ENCODE measurements at regions not wholly inside any gene's neighbourhood (a gene's known extent, or its start where the extent isn't known, plus 50 kb on each side); places are given as distances from the start of the nearest gene placed in this dataset.

DNA sequence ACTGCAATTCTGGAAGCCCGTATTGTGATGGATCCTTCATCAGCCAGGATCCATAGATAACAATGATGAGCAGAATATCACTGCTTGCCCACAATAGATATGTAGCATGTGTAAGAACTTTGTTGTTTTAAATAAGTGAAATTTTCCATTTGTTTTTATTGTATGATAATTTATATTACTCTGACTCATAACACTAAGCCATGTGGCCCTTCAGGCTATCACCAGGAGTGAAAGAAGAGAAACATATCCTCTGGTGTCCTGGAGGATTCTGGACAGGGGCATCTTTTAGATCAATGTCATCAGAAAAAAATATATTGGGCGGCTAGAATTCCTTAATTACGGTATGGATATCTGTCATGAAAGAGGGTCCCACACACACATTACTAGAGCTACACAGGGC, 167.5 kb downstream of the SLC6A15 start:
- TF ChIP-seq, protein P1, sequence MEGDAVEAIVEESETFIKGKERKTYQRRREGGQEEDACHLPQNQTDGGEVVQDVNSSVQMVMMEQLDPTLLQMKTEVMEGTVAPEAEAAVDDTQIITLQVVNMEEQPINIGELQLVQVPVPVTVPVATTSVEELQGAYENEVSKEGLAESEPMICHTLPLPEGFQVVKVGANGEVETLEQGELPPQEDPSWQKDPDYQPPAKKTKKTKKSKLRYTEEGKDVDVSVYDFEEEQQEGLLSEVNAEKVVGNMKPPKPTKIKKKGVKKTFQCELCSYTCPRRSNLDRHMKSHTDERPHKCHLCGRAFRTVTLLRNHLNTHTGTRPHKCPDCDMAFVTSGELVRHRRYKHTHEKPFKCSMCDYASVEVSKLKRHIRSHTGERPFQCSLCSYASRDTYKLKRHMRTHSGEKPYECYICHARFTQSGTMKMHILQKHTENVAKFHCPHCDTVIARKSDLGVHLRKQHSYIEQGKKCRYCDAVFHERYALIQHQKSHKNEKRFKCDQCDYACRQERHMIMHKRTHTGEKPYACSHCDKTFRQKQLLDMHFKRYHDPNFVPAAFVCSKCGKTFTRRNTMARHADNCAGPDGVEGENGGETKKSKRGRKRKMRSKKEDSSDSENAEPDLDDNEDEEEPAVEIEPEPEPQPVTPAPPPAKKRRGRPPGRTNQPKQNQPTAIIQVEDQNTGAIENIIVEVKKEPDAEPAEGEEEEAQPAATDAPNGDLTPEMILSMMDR (IDR thresholded peaks at IDR 0.05), result no peak
- peaks cover 7% of the 10 kb centered on the region; the same call in 1 of the 2 replicates for H3K4me1 Mint-ChIP-seq (ENCODE audit: low read depth)
- no peaks in the 10 kb centered on the region for H3K27me3 Mint-ChIP-seq (ENCODE audit: insufficient read depth)
- DNase-seq, result no peak
- no peaks in the 10 kb centered on the region for H3K9me3 Mint-ChIP-seq
- H3K4me3 Mint-ChIP-seq, result no peak overlapping the region
- no peaks in the 10 kb centered on the region for H3K36me3 Mint-ChIP-seq (ENCODE audit: low read depth)
- H3K27ac Mint-ChIP-seq, result no peak overlapping the region

DNA sequence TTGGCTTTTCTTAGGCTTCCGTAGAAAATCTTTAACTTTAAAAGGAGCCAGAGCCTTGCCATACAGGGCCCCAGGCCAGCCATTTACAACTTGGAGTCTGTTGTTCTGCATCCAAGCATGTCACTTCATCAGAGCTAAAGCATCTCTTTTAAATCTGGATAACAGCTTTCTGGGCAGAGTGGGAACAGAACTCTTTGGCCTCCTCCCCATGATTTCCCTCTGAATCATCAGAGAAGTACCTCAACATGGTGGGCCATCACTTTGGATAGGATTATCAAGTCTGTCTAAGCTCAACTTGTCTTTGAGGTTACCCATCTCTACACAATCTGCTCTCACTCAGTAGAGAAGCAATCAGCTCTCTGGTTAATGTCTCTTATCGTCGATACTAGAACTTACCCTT, 170.9 kb downstream of the SLC6A15 start:
- Mint-ChIP-seq H3K27me3 (ENCODE audit: insufficient read depth) (no peaks in the 10 kb centered on the region), H3K4me1 (ENCODE audit: low read depth) (peaks cover 19% of the 10 kb centered on the region), H3K4me3 (no peak overlapping the region), H3K36me3 (ENCODE audit: low read depth) (no peaks in the 10 kb centered on the region), H3K9me3 (no peaks in the 10 kb centered on the region), H3K27ac (no peak overlapping the region)
- TF ChIP-seq, protein P1 (IDR thresholded peaks at IDR 0.05), result no peak
- peak; percentile 1 for DNase-seq

DNA sequence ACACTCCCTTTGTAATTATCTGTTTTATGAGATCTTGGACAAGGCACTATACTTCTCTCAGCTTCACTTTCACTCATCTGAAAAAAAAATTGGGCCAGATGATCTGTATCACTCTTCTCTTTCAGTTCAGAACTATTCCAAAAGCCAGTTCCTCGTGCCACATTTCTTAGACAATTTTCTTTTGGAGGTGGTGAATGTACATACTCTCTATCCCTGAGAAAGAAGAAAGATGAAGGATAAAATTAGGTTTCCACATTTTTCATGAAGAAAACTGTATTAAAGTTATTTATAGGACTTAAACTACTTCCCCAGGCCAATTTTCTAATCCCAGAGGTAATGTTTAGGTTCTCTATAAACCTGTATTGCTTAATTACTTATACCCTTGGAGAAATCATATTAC, 171.6 kb downstream of the SLC6A15 start:
- DNase-seq, result no peak
- Mint-ChIP-seq H3K4me3 (no peak overlapping the region), H3K27me3 (ENCODE audit: insufficient read depth) (no peaks in the 10 kb centered on the region), H3K27ac (no peak overlapping the region), H3K9me3 (no peaks in the 10 kb centered on the region), H3K4me1 (ENCODE audit: low read depth) (peaks cover 19% of the 10 kb centered on the region), H3K36me3 (ENCODE audit: low read depth) (no peaks in the 10 kb centered on the region)
- TF ChIP-seq, protein P1 (IDR thresholded peaks at IDR 0.05), result no peak

DNA sequence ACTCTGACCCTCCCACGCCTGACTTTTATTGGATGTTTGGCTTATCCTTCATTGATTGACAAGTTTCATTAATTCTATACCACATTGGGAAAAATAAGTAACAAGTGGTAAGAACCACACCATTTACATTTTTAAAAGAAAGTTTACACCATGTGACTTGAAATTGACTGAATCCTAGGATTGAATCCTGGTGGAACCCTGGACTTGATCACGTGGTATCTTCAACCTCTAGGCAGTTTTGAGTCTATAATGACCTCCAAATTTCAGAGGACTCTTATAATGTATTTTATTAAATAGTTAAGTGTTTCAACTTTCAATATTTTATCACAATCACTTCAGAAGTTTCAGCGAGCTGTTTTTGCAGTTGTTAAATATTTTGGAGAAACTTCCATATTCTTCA, 172.0 kb downstream of the SLC6A15 start:
- DNase-seq, result no peak
- no peak overlapping the region for H3K27ac Mint-ChIP-seq
- H3K27me3 Mint-ChIP-seq (ENCODE audit: insufficient read depth), result no peaks in the 10 kb centered on the region
- H3K9me3 Mint-ChIP-seq, result no peaks in the 10 kb centered on the region
- no peak overlapping the region for H3K4me3 Mint-ChIP-seq
- TF ChIP-seq, protein P1 (IDR thresholded peaks at IDR 0.05), result no peak
- peaks cover 19% of the 10 kb centered on the region for H3K4me1 Mint-ChIP-seq (ENCODE audit: low read depth)
- H3K36me3 Mint-ChIP-seq (ENCODE audit: low read depth), result no peaks in the 10 kb centered on the region

DNA sequence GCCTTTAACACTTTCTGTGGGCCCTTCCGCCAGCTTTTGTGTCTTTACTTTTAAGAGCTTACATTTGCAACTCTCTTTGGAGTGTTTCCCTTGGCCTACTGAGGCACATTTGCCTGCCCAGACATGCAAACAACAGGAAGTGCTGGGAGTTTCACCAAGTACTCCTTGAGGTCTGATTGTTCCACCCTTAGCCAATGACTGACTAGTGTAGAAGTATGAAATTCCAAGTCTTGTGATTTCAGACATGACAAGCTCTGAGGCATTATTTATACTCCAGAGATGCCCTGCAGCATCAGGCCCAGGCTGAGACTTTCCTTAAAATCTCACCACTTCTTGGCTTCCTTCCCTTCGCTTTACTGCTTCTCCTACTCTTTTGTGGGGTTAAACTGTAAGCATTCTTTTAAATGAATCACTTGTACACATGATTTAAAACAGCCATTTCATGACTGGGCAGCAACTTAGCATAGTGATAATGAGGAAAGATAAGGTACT, 174.1 kb downstream of the SLC6A15 start:
- Mint-ChIP-seq H3K36me3 (ENCODE audit: low read depth) (no peaks in the 10 kb centered on the region), H3K4me3 (no peak overlapping the region; the same call in 1 of the 2 replicates), H3K9me3 (no peaks in the 10 kb centered on the region), H3K27me3 (ENCODE audit: insufficient read depth) (no peaks in the 10 kb centered on the region), H3K4me1 (ENCODE audit: low read depth) (peaks cover 19% of the 10 kb centered on the region), H3K27ac (peak overlapping the region; percentile 74)
- peak; percentile 89 for DNase-seq
- TF ChIP-seq, protein P1 (IDR thresholded peaks at IDR 0.05), result no peak

All from HFFc6 (cell line).